ENCODE measurements at regions not wholly inside any gene's neighbourhood (a gene's known extent, or its start where the extent isn't known, plus 50 kb on each side); places are given as distances from the start of the nearest gene placed in this dataset.

DNA sequence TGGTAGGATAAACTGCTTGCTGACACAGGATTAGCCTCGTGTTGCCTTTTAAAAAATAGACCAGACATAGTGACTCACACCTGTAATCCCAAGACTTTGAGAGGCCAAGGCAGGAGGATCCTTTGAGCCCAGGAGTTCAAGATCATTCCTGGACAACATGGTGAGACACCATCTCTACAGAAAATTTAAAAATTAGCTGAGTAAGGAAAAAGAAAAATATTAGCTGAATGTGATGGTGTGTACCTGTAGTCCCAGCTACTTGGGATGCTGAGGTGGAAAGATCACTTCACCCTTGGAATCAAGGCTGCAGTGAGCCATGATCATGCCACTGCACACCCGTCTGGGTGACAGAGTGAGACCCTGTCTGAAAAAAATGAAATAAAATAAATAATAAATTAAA is 82.0 kb downstream of the ETS2 start:
- ChIA-PET POLR2A (no interaction called here), CTCF (interaction anchor here (0.6 to 1.8 kb wide), 6 partner anchors 11 to 135 kb away, joined by 3 to 6 read pairs (median 4); no protein-coding TSS in a partner anchor)
- Histone ChIP-seq H3K9ac (replicated peaks; ENCODE audit: extremely low read depth, insufficient read depth, low read length) (no peak overlapping the region), H4K20me1 (replicated peaks; ENCODE audit: control insufficient read depth, extremely low read depth, insufficient read depth, low read length) (no peaks in the 10 kb centered on the region), H3K4me2 (ENCODE audit: insufficient read depth, low read length) (no peak overlapping the region), H3K9me3 (replicated peaks; ENCODE audit: control insufficient read depth, insufficient read depth, low read length) (no peaks in the 10 kb centered on the region), H3K79me2 (ENCODE audit: control insufficient read depth, insufficient read depth, low read length) (no peaks in the 10 kb centered on the region), H3K4me1 (ENCODE audit: control insufficient read depth, extremely low read depth, insufficient read depth, low read length) (no peaks in the 10 kb centered on the region), H3K27me3 (ENCODE audit: control insufficient read depth in 2 of 2, insufficient read depth in 2 of 2, low read length in 2 of 2) (peaks cover 0 to 2% of the 10 kb centered on the region in 2 experiments), H3K27ac (ENCODE audit: insufficient read depth, low read depth, low read length) (no peak overlapping the region), H3K4me3 (replicated peaks in 1 of 3; ENCODE audit: insufficient read depth in 1 of 3, low read depth in 1 of 3, low read length in 3 of 3) (no peak overlapping the region), H3K36me3 (ENCODE audit: control insufficient read depth in 2 of 2, extremely low read depth in 1 of 2, insufficient read depth in 2 of 2, low read length in 2 of 2) (no peaks in the 10 kb centered on the region), H3K9me1 (replicated peaks; ENCODE audit: control insufficient read depth, extremely low read depth, insufficient read depth, low read length) (no peaks in the 10 kb centered on the region), H2AFZ (ENCODE audit: low read depth, low read length) (no peak overlapping the region)
- TF ChIP-seq, protein P1, sequence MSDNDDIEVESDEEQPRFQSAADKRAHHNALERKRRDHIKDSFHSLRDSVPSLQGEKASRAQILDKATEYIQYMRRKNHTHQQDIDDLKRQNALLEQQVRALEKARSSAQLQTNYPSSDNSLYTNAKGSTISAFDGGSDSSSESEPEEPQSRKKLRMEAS (IDR thresholded peaks at IDR 0.05; ENCODE audit: insufficient read depth, insufficient read length) = no peak
- no peak for TF ChIP-seq CTCF (IDR thresholded peaks at IDR 0.05; ENCODE audit: extremely low read depth in 1 of 2, insufficient read depth in 1 of 2, low read depth in 1 of 2, low read length in 2 of 2)
- TF ChIP-seq FOS (IDR thresholded peaks at IDR 0.05; ENCODE audit: borderline replicate concordance, insufficient read depth, low read length) = no peak
- TF ChIP-seq EZH2 (IDR thresholded peaks at IDR 0.05; ENCODE audit: borderline replicate concordance, low read depth, low read length, severe bottlenecking) = no peak
- TF ChIP-seq JUN (IDR thresholded peaks at IDR 0.05; ENCODE audit: borderline replicate concordance, insufficient read depth, insufficient read length, low read depth) = no peak
- no peak for TF ChIP-seq POLR2AphosphoS5 (IDR thresholded peaks at IDR 0.05; ENCODE audit: insufficient read depth, low read depth, low read length)
- TF ChIP-seq GATA2 (IDR thresholded peaks at IDR 0.05; ENCODE audit: insufficient read depth, insufficient read length, low read depth, low read length) = no peak
- BruUV-seq (replicated peaks) = no TSS peak
- FAIRE-seq (no peak), DNase-seq (ENCODE audit: low read depth, low spot score) (no peak)
- intact Hi-C loops (cut with micrococcal nuclease) (no loop called here), dilution Hi-C loops (cut with MboI; ENCODE audit: extremely low pct_ligation_motif_present, low sequenced_read_pairs) (no loop called here)

All from endothelial cell of umbilical vein (primary cell).